Liver (tissue), 8 donors: ENCODE measurements at regions not wholly inside any gene's neighbourhood (a gene's known extent, or its start where the extent isn't known, plus 50 kb on each side); places are given as distances from the start of the nearest gene placed in this dataset.

Source experiments
- DNase-seq: peaks from one replicate; pipeline ENCODE4 v3.0.0-alpha.2; 2017; ENCODE audit warnings: low spot score
- H3K27ac ChIP-seq, 2 donors: one replicate each; pipeline ENCODE4 v1.7.0; 2013; ENCODE audit warnings: inconsistent platforms in 2 of 2, low read length in 2 of 2, control low read depth in 1 of 2, low read depth in 1 of 2, mild to moderate bottlenecking in 1 of 2
- H3K27me3 ChIP-seq, 4 donors: one replicate each; pipeline versions ENCODE4 v1.6.1 to v1.7.0; 2013; ENCODE audit warnings: low read length in 3 of 4, inconsistent platforms in 1 of 4, mild to moderate bottlenecking in 1 of 4, moderate library complexity in 1 of 4; ENCODE audit not compliant: control insufficient read depth in 4 of 4, insufficient read depth in 4 of 4
- H3K36me3 ChIP-seq, 4 donors: one replicate each; pipeline versions ENCODE4 v1.6.1 to v1.7.0; 2013; ENCODE audit warnings: low read length in 3 of 4, mild to moderate bottlenecking in 3 of 4, low read depth in 1 of 4, moderate library complexity in 1 of 4; ENCODE audit not compliant: control insufficient read depth in 4 of 4, insufficient read depth in 3 of 4
- H3K4me1 ChIP-seq, 4 donors: one replicate each; pipeline versions ENCODE4 v1.6.1 to v1.7.0; 2013; ENCODE audit warnings: low read length in 3 of 4, mild to moderate bottlenecking in 3 of 4, moderate library complexity in 1 of 4; ENCODE audit not compliant: control insufficient read depth in 4 of 4, insufficient read depth in 4 of 4
- H3K4me3 ChIP-seq, 3 donors: one replicate each; pipeline versions ENCODE4 v1.6.1 to v1.7.0; 2013; ENCODE audit warnings: low read length in 3 of 3, control low read depth in 1 of 3, low read depth in 1 of 3, mild to moderate bottlenecking in 1 of 3
- H3K9ac ChIP-seq, 2 donors: one replicate each; pipeline ENCODE4 v1.7.0; 2013; ENCODE audit warnings: low read length in 2 of 2, mild to moderate bottlenecking in 2 of 2, moderate library complexity in 2 of 2, control low read depth in 1 of 2, low read depth in 1 of 2
- H3K9me3 ChIP-seq, 4 donors: one replicate each; pipeline versions ENCODE4 v1.6.1 to v1.7.0; 2013; ENCODE audit warnings: low read length in 3 of 4; ENCODE audit not compliant: control insufficient read depth in 4 of 4
- EGR1 ChIP-seq, 2 donors: IDR thresholded peaks; 2 replicates each; pipeline ENCODE4 v1.6.1; 2016 to 2018; ENCODE audit warnings: antibody characterized with exemption in 2 of 2, low read depth in 2 of 2
- FOXA1 ChIP-seq: IDR thresholded peaks from 2 replicates; pipeline ENCODE4 v1.6.1; 2016; ENCODE audit warnings: antibody characterized with exemption
- FOXA2 ChIP-seq: IDR thresholded peaks from 2 replicates; pipeline ENCODE4 v1.6.1; 2016; ENCODE audit warnings: antibody characterized with exemption
- GABPA ChIP-seq, 2 donors: IDR thresholded peaks in 1 of 2; conservative IDR thresholded peaks in 1 of 2; 2 replicates each; pipeline ENCODE4 v1.6.1; 2016; ENCODE audit warnings: antibody characterized with exemption in 2 of 2, mild to moderate bottlenecking in 1 of 2, moderate library complexity in 1 of 2
- HNF4A ChIP-seq, 2 donors: conservative IDR thresholded peaks; 2 replicates each; pipeline ENCODE4 v1.6.1; 2016; ENCODE audit warnings: antibody characterized with exemption in 2 of 2, mild to moderate bottlenecking in 2 of 2
- HNF4G ChIP-seq: IDR thresholded peaks from 2 replicates; pipeline ENCODE4 v1.6.1; 2016; ENCODE audit warnings: antibody characterized with exemption
- JUND ChIP-seq, 2 donors: IDR thresholded peaks; 2 replicates each; pipeline ENCODE4 v1.6.1; 2016; ENCODE audit warnings: antibody characterized with exemption in 2 of 2
- NR2F2 ChIP-seq: IDR thresholded peaks from 2 replicates; pipeline ENCODE4 v1.6.1; 2016; ENCODE audit warnings: antibody characterized with exemption
- RAD21 ChIP-seq, 2 donors: IDR thresholded peaks; 2 replicates each; pipeline ENCODE4 v1.6.1; 2016; ENCODE audit warnings: antibody characterized with exemption in 2 of 2, mild to moderate bottlenecking in 2 of 2
- RXRA ChIP-seq, 2 donors: IDR thresholded peaks; 2 replicates each; pipeline ENCODE4 v1.6.1; 2017 to 2018; ENCODE audit warnings: antibody characterized with exemption in 2 of 2, mild to moderate bottlenecking in 1 of 2
- SP1 ChIP-seq: IDR thresholded peaks from 2 replicates; pipeline ENCODE4 v1.6.1; 2018; ENCODE audit warnings: antibody characterized with exemption, mild to moderate bottlenecking
- TAF1 ChIP-seq: conservative IDR thresholded peaks from 2 replicates; pipeline ENCODE4 v1.6.1; 2016; ENCODE audit warnings: antibody characterized with exemption, mild to moderate bottlenecking
- YY1 ChIP-seq: IDR thresholded peaks from 2 replicates; pipeline ENCODE4 v1.6.1; 2016; ENCODE audit warnings: antibody characterized with exemption, mild to moderate bottlenecking
- WGBS: extraction: QIAGEN DNeasy Blood & Tissue Kit; methylation state at CpG from one replicate; pipeline ENCODE4 v1.1.7; 2013; 5-methylcytosine and 5-hydroxymethylcytosine counted together
- TF ChIP-seq, protein P1 (sequence below): IDR thresholded peaks from 2 replicates; pipeline ENCODE4 v1.6.1; 2016; ENCODE audit warnings: antibody characterized with exemption, mild to moderate bottlenecking
- TF ChIP-seq, protein P2 (sequence below): IDR thresholded peaks from 2 replicates; pipeline ENCODE4 v1.6.1; 2016; ENCODE audit warnings: antibody characterized with exemption
- TF ChIP-seq, protein P3 (sequence below): IDR thresholded peaks from 2 replicates; pipeline ENCODE4 v1.6.1; 2016; ENCODE audit warnings: antibody characterized with exemption
- TF ChIP-seq, protein P4 (sequence below): IDR thresholded peaks from 2 replicates; pipeline ENCODE4 v1.6.1; 2016; ENCODE audit warnings: antibody characterized with exemption
- TF ChIP-seq, protein P5 (sequence below): fragments of 150-350 bp; IDR thresholded peaks from 2 replicates; pipeline ENCODE4 v1.5.1; 2017; ENCODE audit warnings: improper control_type of control experiment, low read depth, low read length; ENCODE audit not compliant: missing input control
- donor health status: healthy.
- donor health status: healthy.
- donor health status: healthy.
- donor health status: healthy.
- donor health status: healthy.

DNA sequence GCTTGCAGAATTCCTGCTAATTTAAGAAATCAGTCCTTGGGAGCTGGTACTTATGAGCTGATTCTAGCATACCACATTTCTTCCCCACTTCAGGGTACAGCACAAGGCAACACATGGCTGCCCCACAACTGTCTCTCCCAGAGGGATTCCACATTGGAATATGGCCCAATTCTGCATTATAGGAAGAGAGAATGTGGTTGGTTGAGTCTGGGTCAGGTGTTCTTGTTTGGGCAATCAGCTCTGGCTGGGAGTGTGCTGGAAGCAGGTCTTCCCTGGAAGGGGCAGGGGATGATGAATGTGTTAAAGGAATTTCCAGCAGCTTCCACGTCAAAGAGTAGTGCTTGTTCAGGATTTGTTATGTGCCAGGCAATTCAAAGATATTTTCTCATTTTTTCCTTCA is 95.7 kb downstream of the BUB3 start:
- no peaks in the 10 kb centered on the region for H3K9me3 ChIP-seq
- H3K4me1 ChIP-seq = peaks cover 2 to 6% (median 4%) of the 10 kb centered on the region in 4 donors
- no peak for DNase-seq
- no peaks in the 10 kb centered on the region for H3K27me3 ChIP-seq
- no peaks in the 10 kb centered on the region for H3K36me3 ChIP-seq
- no peak overlapping the region for H3K27ac ChIP-seq
- TF ChIP-seq NR2F2 (no peak), FOXA2 (no peak), HNF4G (no peak), HNF4A (conservative IDR thresholded peaks at IDR 0.05) (no peak), YY1 (no peak), JUND (IDR thresholded peaks at IDR 0.05) (no peak), SP1 (no peak), RXRA (IDR thresholded peaks at IDR 0.05) (no peak), RAD21 (IDR thresholded peaks at IDR 0.05) (no peak), GABPA (IDR thresholded peaks at IDR 0.05 in 1 of 2, conservative IDR thresholded peaks at IDR 0.05 in 1 of 2) (no peak), FOXA1 (no peak), EGR1 (IDR thresholded peaks at IDR 0.05; ENCODE audit: low read depth in 2 of 2) (no peak), TAF1 (no peak)
- TF ChIP-seq, protein P1, sequence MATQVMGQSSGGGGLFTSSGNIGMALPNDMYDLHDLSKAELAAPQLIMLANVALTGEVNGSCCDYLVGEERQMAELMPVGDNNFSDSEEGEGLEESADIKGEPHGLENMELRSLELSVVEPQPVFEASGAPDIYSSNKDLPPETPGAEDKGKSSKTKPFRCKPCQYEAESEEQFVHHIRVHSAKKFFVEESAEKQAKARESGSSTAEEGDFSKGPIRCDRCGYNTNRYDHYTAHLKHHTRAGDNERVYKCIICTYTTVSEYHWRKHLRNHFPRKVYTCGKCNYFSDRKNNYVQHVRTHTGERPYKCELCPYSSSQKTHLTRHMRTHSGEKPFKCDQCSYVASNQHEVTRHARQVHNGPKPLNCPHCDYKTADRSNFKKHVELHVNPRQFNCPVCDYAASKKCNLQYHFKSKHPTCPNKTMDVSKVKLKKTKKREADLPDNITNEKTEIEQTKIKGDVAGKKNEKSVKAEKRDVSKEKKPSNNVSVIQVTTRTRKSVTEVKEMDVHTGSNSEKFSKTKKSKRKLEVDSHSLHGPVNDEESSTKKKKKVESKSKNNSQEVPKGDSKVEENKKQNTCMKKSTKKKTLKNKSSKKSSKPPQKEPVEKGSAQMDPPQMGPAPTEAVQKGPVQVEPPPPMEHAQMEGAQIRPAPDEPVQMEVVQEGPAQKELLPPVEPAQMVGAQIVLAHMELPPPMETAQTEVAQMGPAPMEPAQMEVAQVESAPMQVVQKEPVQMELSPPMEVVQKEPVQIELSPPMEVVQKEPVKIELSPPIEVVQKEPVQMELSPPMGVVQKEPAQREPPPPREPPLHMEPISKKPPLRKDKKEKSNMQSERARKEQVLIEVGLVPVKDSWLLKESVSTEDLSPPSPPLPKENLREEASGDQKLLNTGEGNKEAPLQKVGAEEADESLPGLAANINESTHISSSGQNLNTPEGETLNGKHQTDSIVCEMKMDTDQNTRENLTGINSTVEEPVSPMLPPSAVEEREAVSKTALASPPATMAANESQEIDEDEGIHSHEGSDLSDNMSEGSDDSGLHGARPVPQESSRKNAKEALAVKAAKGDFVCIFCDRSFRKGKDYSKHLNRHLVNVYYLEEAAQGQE = no peak
- TF ChIP-seq, protein P2, sequence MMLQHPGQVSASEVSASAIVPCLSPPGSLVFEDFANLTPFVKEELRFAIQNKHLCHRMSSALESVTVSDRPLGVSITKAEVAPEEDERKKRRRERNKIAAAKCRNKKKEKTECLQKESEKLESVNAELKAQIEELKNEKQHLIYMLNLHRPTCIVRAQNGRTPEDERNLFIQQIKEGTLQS = no peak
- TF ChIP-seq, protein P3, sequence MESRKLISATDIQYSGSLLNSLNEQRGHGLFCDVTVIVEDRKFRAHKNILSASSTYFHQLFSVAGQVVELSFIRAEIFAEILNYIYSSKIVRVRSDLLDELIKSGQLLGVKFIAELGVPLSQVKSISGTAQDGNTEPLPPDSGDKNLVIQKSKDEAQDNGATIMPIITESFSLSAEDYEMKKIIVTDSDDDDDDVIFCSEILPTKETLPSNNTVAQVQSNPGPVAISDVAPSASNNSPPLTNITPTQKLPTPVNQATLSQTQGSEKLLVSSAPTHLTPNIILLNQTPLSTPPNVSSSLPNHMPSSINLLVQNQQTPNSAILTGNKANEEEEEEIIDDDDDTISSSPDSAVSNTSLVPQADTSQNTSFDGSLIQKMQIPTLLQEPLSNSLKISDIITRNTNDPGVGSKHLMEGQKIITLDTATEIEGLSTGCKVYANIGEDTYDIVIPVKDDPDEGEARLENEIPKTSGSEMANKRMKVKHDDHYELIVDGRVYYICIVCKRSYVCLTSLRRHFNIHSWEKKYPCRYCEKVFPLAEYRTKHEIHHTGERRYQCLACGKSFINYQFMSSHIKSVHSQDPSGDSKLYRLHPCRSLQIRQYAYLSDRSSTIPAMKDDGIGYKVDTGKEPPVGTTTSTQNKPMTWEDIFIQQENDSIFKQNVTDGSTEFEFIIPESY = no peak
- TF ChIP-seq, protein P4, sequence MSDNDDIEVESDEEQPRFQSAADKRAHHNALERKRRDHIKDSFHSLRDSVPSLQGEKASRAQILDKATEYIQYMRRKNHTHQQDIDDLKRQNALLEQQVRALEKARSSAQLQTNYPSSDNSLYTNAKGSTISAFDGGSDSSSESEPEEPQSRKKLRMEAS = no peak
- TF ChIP-seq, protein P5, sequence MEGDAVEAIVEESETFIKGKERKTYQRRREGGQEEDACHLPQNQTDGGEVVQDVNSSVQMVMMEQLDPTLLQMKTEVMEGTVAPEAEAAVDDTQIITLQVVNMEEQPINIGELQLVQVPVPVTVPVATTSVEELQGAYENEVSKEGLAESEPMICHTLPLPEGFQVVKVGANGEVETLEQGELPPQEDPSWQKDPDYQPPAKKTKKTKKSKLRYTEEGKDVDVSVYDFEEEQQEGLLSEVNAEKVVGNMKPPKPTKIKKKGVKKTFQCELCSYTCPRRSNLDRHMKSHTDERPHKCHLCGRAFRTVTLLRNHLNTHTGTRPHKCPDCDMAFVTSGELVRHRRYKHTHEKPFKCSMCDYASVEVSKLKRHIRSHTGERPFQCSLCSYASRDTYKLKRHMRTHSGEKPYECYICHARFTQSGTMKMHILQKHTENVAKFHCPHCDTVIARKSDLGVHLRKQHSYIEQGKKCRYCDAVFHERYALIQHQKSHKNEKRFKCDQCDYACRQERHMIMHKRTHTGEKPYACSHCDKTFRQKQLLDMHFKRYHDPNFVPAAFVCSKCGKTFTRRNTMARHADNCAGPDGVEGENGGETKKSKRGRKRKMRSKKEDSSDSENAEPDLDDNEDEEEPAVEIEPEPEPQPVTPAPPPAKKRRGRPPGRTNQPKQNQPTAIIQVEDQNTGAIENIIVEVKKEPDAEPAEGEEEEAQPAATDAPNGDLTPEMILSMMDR = no peak
- H3K4me3 ChIP-seq = no peak overlapping the region
- H3K9ac ChIP-seq = no peak overlapping the region
- WGBS = 77% methylated on average over 1 of the region's 1 CpG
